ENCODE measurements at regions not wholly inside any gene's neighbourhood (a gene's known extent, or its start where the extent isn't known, plus 50 kb on each side); places are given as distances from the start of the nearest gene placed in this dataset.

- TF ChIP-seq, protein P1, sequence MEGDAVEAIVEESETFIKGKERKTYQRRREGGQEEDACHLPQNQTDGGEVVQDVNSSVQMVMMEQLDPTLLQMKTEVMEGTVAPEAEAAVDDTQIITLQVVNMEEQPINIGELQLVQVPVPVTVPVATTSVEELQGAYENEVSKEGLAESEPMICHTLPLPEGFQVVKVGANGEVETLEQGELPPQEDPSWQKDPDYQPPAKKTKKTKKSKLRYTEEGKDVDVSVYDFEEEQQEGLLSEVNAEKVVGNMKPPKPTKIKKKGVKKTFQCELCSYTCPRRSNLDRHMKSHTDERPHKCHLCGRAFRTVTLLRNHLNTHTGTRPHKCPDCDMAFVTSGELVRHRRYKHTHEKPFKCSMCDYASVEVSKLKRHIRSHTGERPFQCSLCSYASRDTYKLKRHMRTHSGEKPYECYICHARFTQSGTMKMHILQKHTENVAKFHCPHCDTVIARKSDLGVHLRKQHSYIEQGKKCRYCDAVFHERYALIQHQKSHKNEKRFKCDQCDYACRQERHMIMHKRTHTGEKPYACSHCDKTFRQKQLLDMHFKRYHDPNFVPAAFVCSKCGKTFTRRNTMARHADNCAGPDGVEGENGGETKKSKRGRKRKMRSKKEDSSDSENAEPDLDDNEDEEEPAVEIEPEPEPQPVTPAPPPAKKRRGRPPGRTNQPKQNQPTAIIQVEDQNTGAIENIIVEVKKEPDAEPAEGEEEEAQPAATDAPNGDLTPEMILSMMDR (conservative IDR thresholded peaks at IDR 0.05 in 1 of 2, IDR thresholded peaks at IDR 0.05 in 1 of 2; ENCODE audit: extremely low read depth in 1 of 2, insufficient read depth in 1 of 2, low read depth in 1 of 2, low read length in 2 of 2): no peak
- TF ChIP-seq EZH2 (IDR thresholded peaks at IDR 0.05; ENCODE audit: borderline replicate concordance, low read length): no peak
Measured at GRCh38 chr9:29609282-29609681, 2036.0 kb upstream of the C9orf72 start.

Measured in mammary epithelial cell (primary cell).